ENCODE measurements at regions not wholly inside any gene's neighbourhood (a gene's known extent, or its start where the extent isn't known, plus 50 kb on each side); places are given as distances from the start of the nearest gene placed in this dataset.
"Not testable (repeated sequence)": the region's sequence is repeated elsewhere in the genome, so short reads cannot be mapped to it uniquely, and the experiment has no call there.

GRCh38 chr7:124179641-124180040, 146.8 kb upstream of the TMEM229A start:
- Histone ChIP-seq H3K4me1 (ENCODE audit: insufficient read depth, low read length) (no peaks in the 10 kb centered on the region), H3K36me3 (ENCODE audit: insufficient read depth, low read length) (no peaks in the 10 kb centered on the region), H3K27me3 (ENCODE audit: control insufficient read depth in 1 of 2, insufficient read depth in 2 of 2, low read length in 2 of 2) (no peaks in the 10 kb centered on the region), H3K27ac (ENCODE audit: low read depth, low read length) (no peak overlapping the region), H3K9ac (ENCODE audit: low read length) (no peak overlapping the region), H3K9me3 (ENCODE audit: low read length) (no peaks in the 10 kb centered on the region), H3K4me3 (ENCODE audit: low read depth in 1 of 2, low read length in 2 of 2) (no peak overlapping the region)

GRCh38 chr7:124177891-124178290, 145.0 kb upstream of the TMEM229A start:
- H3K27me3 ChIP-seq (ENCODE audit: control insufficient read depth in 1 of 2, insufficient read depth in 2 of 2, low read length in 2 of 2): no peaks in the 10 kb centered on the region
- no peak overlapping the region for H3K4me3 ChIP-seq (ENCODE audit: low read depth in 1 of 2, low read length in 2 of 2)
- H3K27ac ChIP-seq (ENCODE audit: low read depth, low read length): no peak overlapping the region
- no peak overlapping the region for H3K9ac ChIP-seq (ENCODE audit: low read length)
- H3K9me3 ChIP-seq (ENCODE audit: low read length): no peaks in the 10 kb centered on the region
- no peaks in the 10 kb centered on the region for H3K4me1 ChIP-seq (ENCODE audit: insufficient read depth, low read length)
- no peaks in the 10 kb centered on the region for H3K36me3 ChIP-seq (ENCODE audit: insufficient read depth, low read length)

GRCh38 chr7:124171812-124172211, 138.9 kb upstream of the TMEM229A start:
- H3K9ac ChIP-seq (ENCODE audit: low read length); H3K27ac ChIP-seq (ENCODE audit: low read depth, low read length); H3K9me3 ChIP-seq (ENCODE audit: low read length); H3K4me1 ChIP-seq (ENCODE audit: insufficient read depth, low read length); H3K36me3 ChIP-seq (ENCODE audit: insufficient read depth, low read length); H3K4me3 ChIP-seq (ENCODE audit: low read depth in 1 of 2, low read length in 2 of 2); H3K27me3 ChIP-seq (ENCODE audit: control insufficient read depth in 1 of 2, insufficient read depth in 2 of 2, low read length in 2 of 2): not testable (repeated sequence)

GRCh38 chr7:124171068-124171467, 138.2 kb upstream of the TMEM229A start:
- no peaks in the 10 kb centered on the region for H3K36me3 ChIP-seq (ENCODE audit: insufficient read depth, low read length)
- H3K9me3 ChIP-seq (ENCODE audit: low read length): no peaks in the 10 kb centered on the region
- H3K4me1 ChIP-seq (ENCODE audit: insufficient read depth, low read length): no peaks in the 10 kb centered on the region
- no peak overlapping the region for H3K4me3 ChIP-seq (ENCODE audit: low read depth in 1 of 2, low read length in 2 of 2)
- no peak overlapping the region for H3K9ac ChIP-seq (ENCODE audit: low read length)
- no peaks in the 10 kb centered on the region for H3K27me3 ChIP-seq (ENCODE audit: control insufficient read depth in 1 of 2, insufficient read depth in 2 of 2, low read length in 2 of 2)
- no peak overlapping the region for H3K27ac ChIP-seq (ENCODE audit: low read depth, low read length)

GRCh38 chr7:124168616-124169015, 135.7 kb upstream of the TMEM229A start:
- H3K4me1 ChIP-seq (ENCODE audit: insufficient read depth, low read length): no peaks in the 10 kb centered on the region
- no peak overlapping the region for H3K9ac ChIP-seq (ENCODE audit: low read length)
- H3K27ac ChIP-seq (ENCODE audit: low read depth, low read length): no peak overlapping the region
- H3K36me3 ChIP-seq (ENCODE audit: insufficient read depth, low read length): no peaks in the 10 kb centered on the region
- no peaks in the 10 kb centered on the region for H3K9me3 ChIP-seq (ENCODE audit: low read length)
- no peak overlapping the region for H3K4me3 ChIP-seq (ENCODE audit: low read depth in 1 of 2, low read length in 2 of 2)
- no peaks in the 10 kb centered on the region for H3K27me3 ChIP-seq (ENCODE audit: control insufficient read depth in 1 of 2, insufficient read depth in 2 of 2, low read length in 2 of 2)

- Histone ChIP-seq H3K9ac (ENCODE audit: low read length) (no peak overlapping the region), H3K36me3 (ENCODE audit: insufficient read depth, low read length) (no peaks in the 10 kb centered on the region), H3K27ac (ENCODE audit: low read depth, low read length) (no peak overlapping the region), H3K27me3 (ENCODE audit: control insufficient read depth in 1 of 2, insufficient read depth in 2 of 2, low read length in 2 of 2) (no peaks in the 10 kb centered on the region), H3K4me3 (ENCODE audit: low read depth in 1 of 2, low read length in 2 of 2) (no peak overlapping the region), H3K4me1 (ENCODE audit: insufficient read depth, low read length) (no peaks in the 10 kb centered on the region), H3K9me3 (ENCODE audit: low read length) (no peaks in the 10 kb centered on the region)
Measured at GRCh38 chr7:124162667-124163066, 129.8 kb upstream of the TMEM229A start.

- Histone ChIP-seq H3K27ac (ENCODE audit: low read depth, low read length) (no peak overlapping the region), H3K4me1 (ENCODE audit: insufficient read depth, low read length) (no peaks in the 10 kb centered on the region), H3K9ac (ENCODE audit: low read length) (no peak overlapping the region), H3K9me3 (ENCODE audit: low read length) (no peaks in the 10 kb centered on the region), H3K27me3 (ENCODE audit: control insufficient read depth in 1 of 2, insufficient read depth in 2 of 2, low read length in 2 of 2) (no peaks in the 10 kb centered on the region), H3K36me3 (ENCODE audit: insufficient read depth, low read length) (no peaks in the 10 kb centered on the region), H3K4me3 (ENCODE audit: low read depth in 1 of 2, low read length in 2 of 2) (no peak overlapping the region)
Measured at GRCh38 chr7:124155432-124156022, 122.7 kb upstream of the TMEM229A start.

- H3K9me3 ChIP-seq (ENCODE audit: low read length): no peaks in the 10 kb centered on the region
- no peaks in the 10 kb centered on the region for H3K27me3 ChIP-seq (ENCODE audit: control insufficient read depth in 1 of 2, insufficient read depth in 2 of 2, low read length in 2 of 2)
- no peak overlapping the region for H3K9ac ChIP-seq (ENCODE audit: low read length)
- H3K4me3 ChIP-seq (ENCODE audit: low read depth in 1 of 2, low read length in 2 of 2): no peak overlapping the region
- no peaks in the 10 kb centered on the region for H3K4me1 ChIP-seq (ENCODE audit: insufficient read depth, low read length)
- H3K36me3 ChIP-seq (ENCODE audit: insufficient read depth, low read length): no peaks in the 10 kb centered on the region
- no peak overlapping the region for H3K27ac ChIP-seq (ENCODE audit: low read depth, low read length)
Measured at GRCh38 chr7:124152859-124153692, 120.2 kb upstream of the TMEM229A start.

GRCh38 chr7:124137664-124138063, 104.8 kb upstream of the TMEM229A start:
- H3K27me3 ChIP-seq (ENCODE audit: control insufficient read depth in 1 of 2, insufficient read depth in 2 of 2, low read length in 2 of 2): no peaks in the 10 kb centered on the region
- no peak overlapping the region for H3K4me3 ChIP-seq (ENCODE audit: low read depth in 1 of 2, low read length in 2 of 2)
- H3K36me3 ChIP-seq (ENCODE audit: insufficient read depth, low read length): no peaks in the 10 kb centered on the region
- no peaks in the 10 kb centered on the region for H3K9me3 ChIP-seq (ENCODE audit: low read length)
- H3K27ac ChIP-seq (ENCODE audit: low read depth, low read length): no peak overlapping the region
- H3K4me1 ChIP-seq (ENCODE audit: insufficient read depth, low read length): no peaks in the 10 kb centered on the region
- no peak overlapping the region for H3K9ac ChIP-seq (ENCODE audit: low read length)

- no peak overlapping the region for H3K4me3 ChIP-seq (ENCODE audit: low read depth in 1 of 2, low read length in 2 of 2)
- H3K9me3 ChIP-seq (ENCODE audit: low read length): no peaks in the 10 kb centered on the region
- no peak overlapping the region for H3K9ac ChIP-seq (ENCODE audit: low read length)
- no peaks in the 10 kb centered on the region for H3K4me1 ChIP-seq (ENCODE audit: insufficient read depth, low read length)
- no peaks in the 10 kb centered on the region for H3K27me3 ChIP-seq (ENCODE audit: control insufficient read depth in 1 of 2, insufficient read depth in 2 of 2, low read length in 2 of 2)
- H3K36me3 ChIP-seq (ENCODE audit: insufficient read depth, low read length): no peaks in the 10 kb centered on the region
- no peak overlapping the region for H3K27ac ChIP-seq (ENCODE audit: low read depth, low read length)
Measured at GRCh38 chr7:124124201-124124600, 91.3 kb upstream of the TMEM229A start.

- H3K27me3 ChIP-seq (ENCODE audit: control insufficient read depth in 1 of 2, insufficient read depth in 2 of 2, low read length in 2 of 2): no peaks in the 10 kb centered on the region
- H3K36me3 ChIP-seq (ENCODE audit: insufficient read depth, low read length): no peaks in the 10 kb centered on the region
- H3K9me3 ChIP-seq (ENCODE audit: low read length): no peaks in the 10 kb centered on the region
- H3K9ac ChIP-seq (ENCODE audit: low read length): no peak overlapping the region
- no peak overlapping the region for H3K4me3 ChIP-seq (ENCODE audit: low read depth in 1 of 2, low read length in 2 of 2)
- no peak overlapping the region for H3K27ac ChIP-seq (ENCODE audit: low read depth, low read length)
- no peaks in the 10 kb centered on the region for H3K4me1 ChIP-seq (ENCODE audit: insufficient read depth, low read length)
Measured at GRCh38 chr7:124120911-124121310, 88.0 kb upstream of the TMEM229A start.

GRCh38 chr7:124113045-124113444, 80.2 kb upstream of the TMEM229A start:
- Histone ChIP-seq H3K27ac (ENCODE audit: low read depth, low read length) (no peak overlapping the region), H3K9me3 (ENCODE audit: low read length) (no peaks in the 10 kb centered on the region), H3K36me3 (ENCODE audit: insufficient read depth, low read length) (no peaks in the 10 kb centered on the region), H3K4me3 (ENCODE audit: low read depth in 1 of 2, low read length in 2 of 2) (no peak overlapping the region), H3K9ac (ENCODE audit: low read length) (no peak overlapping the region), H3K4me1 (ENCODE audit: insufficient read depth, low read length) (no peaks in the 10 kb centered on the region), H3K27me3 (ENCODE audit: control insufficient read depth in 1 of 2, insufficient read depth in 2 of 2, low read length in 2 of 2) (no peaks in the 10 kb centered on the region)
